ENCODE measurements at regions not wholly inside any gene's neighbourhood (a gene's known extent, or its start where the extent isn't known, plus 50 kb on each side); places are given as distances from the start of the nearest gene placed in this dataset.
"Not testable (repeated sequence)": the region's sequence is repeated elsewhere in the genome, so short reads cannot be mapped to it uniquely, and the experiment has no call there.

- intact Hi-C loops (cut with DNase I), result no loop called here
- Histone ChIP-seq H3K9me3 (no peaks in the 10 kb centered on the region), H3K4me1 (no peaks in the 10 kb centered on the region), H3K27me3 (no peaks in the 10 kb centered on the region), H3K27ac (no peak overlapping the region), H3K36me3 (no peaks in the 10 kb centered on the region), H3K4me3 (no peak overlapping the region)
- no peak for DNase-seq
- WGBS, 2 donors, result 0 to 11% methylated on average over 2 of the region's 2 CpGs
- no peak for TF ChIP-seq CTCF (IDR thresholded peaks at IDR 0.05)
Observed at GRCh38 chr2:47720559-47720958, 62.4 kb upstream of the MSH6 start.

GRCh38 chr2:47720036-47720435, 62.9 kb upstream of the MSH6 start:
- TF ChIP-seq CTCF (IDR thresholded peaks at IDR 0.05) (no peak), POLR2A (IDR thresholded peaks at IDR 0.05) (no peak)
- H3K9me3 ChIP-seq, result no peaks in the 10 kb centered on the region
- H3K4me1 ChIP-seq, result no peaks in the 10 kb centered on the region
- no peaks in the 10 kb centered on the region for H3K36me3 ChIP-seq
- no peaks in the 10 kb centered on the region for H3K27me3 ChIP-seq
- no peak overlapping the region for H3K27ac ChIP-seq
- no peak for DNase-seq
- no peak overlapping the region for H3K4me3 ChIP-seq
- 53 to 61% methylated on average over 3 of the region's 3 CpGs for WGBS, 2 donors
- intact Hi-C loops (cut with DNase I), result no loop called here

GRCh38 chr2:47719099-47719498, 63.8 kb upstream of the MSH6 start:
- WGBS, 2 donors, result 45 to 48% methylated on average over 4 of the region's 4 CpGs
- H3K4me3 ChIP-seq, result no peak overlapping the region
- no peaks in the 10 kb centered on the region for H3K4me1 ChIP-seq
- TF ChIP-seq POLR2A (IDR thresholded peaks at IDR 0.05) (no peak), CTCF (IDR thresholded peaks at IDR 0.05) (no peak)
- DNase-seq, result no peak
- no peaks in the 10 kb centered on the region for H3K27me3 ChIP-seq
- H3K27ac ChIP-seq, result no peak overlapping the region
- intact Hi-C loops (cut with DNase I), result no loop called here
- no peaks in the 10 kb centered on the region for H3K36me3 ChIP-seq
- H3K9me3 ChIP-seq, result no peaks in the 10 kb centered on the region

GRCh38 chr2:47716307-47716706, 66.6 kb upstream of the MSH6 start:
- H3K4me3 ChIP-seq; H3K36me3 ChIP-seq; DNase-seq; H3K27me3 ChIP-seq; intact Hi-C loops (cut with DNase I); H3K4me1 ChIP-seq; H3K9me3 ChIP-seq; H3K27ac ChIP-seq: not testable (repeated sequence)
- 71 to 72% methylated on average over 6 of the region's 7 CpGs for WGBS, 2 donors

GRCh38 chr2:47715552-47715951, 67.4 kb upstream of the MSH6 start:
- intact Hi-C loops (cut with DNase I), result no loop called here
- H3K4me3 ChIP-seq, result no peak overlapping the region
- no peak overlapping the region for H3K27ac ChIP-seq
- WGBS, 2 donors, result 81 to 89% methylated on average over 7 of the region's 7 CpGs
- H3K27me3 ChIP-seq, result no peaks in the 10 kb centered on the region
- no peaks in the 10 kb centered on the region for H3K36me3 ChIP-seq
- H3K9me3 ChIP-seq, result no peaks in the 10 kb centered on the region
- TF ChIP-seq POLR2A (IDR thresholded peaks at IDR 0.05) (no peak), CTCF (IDR thresholded peaks at IDR 0.05) (no peak)
- DNase-seq, result no peak
- no peaks in the 10 kb centered on the region for H3K4me1 ChIP-seq

GRCh38 chr2:47708801-47709499, 74.0 kb upstream of the MSH6 start:
- no peaks in the 10 kb centered on the region for H3K36me3 ChIP-seq
- H3K27ac ChIP-seq, result no peak overlapping the region
- no peak overlapping the region for H3K4me3 ChIP-seq
- WGBS, 2 donors, result 84 to 89% methylated on average over 4 of the region's 4 CpGs
- TF ChIP-seq CTCF (IDR thresholded peaks at IDR 0.05) (no peak), POLR2A (IDR thresholded peaks at IDR 0.05) (no peak)
- DNase-seq, result no peak
- no peaks in the 10 kb centered on the region for H3K4me1 ChIP-seq
- intact Hi-C loops (cut with DNase I), result no loop called here
- H3K27me3 ChIP-seq, result no peaks in the 10 kb centered on the region
- H3K9me3 ChIP-seq, result no peaks in the 10 kb centered on the region
